ENCODE measurements at regions not wholly inside any gene's neighbourhood (a gene's known extent, or its start where the extent isn't known, plus 50 kb on each side); places are given as distances from the start of the nearest gene placed in this dataset.
"Not testable (repeated sequence)": the region's sequence is repeated elsewhere in the genome, so short reads cannot be mapped to it uniquely, and the experiment has no call there.

DNA sequence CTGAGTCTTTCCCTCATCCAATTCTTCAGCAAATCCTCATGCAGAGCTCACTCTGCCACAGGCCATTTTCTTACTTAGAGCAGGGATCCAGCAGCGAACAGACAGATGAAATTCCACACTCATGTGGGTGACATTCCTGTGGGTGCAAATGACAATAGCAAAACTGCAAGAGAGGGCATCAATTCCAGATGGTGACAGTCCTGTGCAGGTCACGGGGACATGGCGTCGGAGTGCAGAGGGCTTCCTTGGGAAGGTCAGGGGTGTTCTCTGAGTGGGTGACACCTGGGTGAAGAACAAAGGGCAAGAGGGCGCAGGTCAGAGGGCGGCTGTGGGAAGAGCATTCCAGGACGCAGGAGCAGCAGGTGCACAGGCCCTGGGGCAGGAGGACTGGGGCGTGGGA is 500.0 kb downstream of the PREX1 start:
- TF ChIP-seq ZNF70 (CRISPR knock-in tag; IDR thresholded peaks at IDR 0.05); ARNTL (CRISPR knock-in tag; IDR thresholded peaks at IDR 0.05; ENCODE audit: borderline replicate concordance, low read depth); GLIS3 (CRISPR knock-in tag; IDR thresholded peaks at IDR 0.05); TCF4 (CRISPR knock-in tag; IDR thresholded peaks at IDR 0.05; ENCODE audit: borderline replicate concordance); ZFP30 (CRISPR knock-in tag; IDR thresholded peaks at IDR 0.05); RARB (CRISPR knock-in tag; IDR thresholded peaks at IDR 0.05); TSHZ2 (CRISPR knock-in tag; IDR thresholded peaks at IDR 0.05): not testable (repeated sequence)

All from SK-N-SH treated with all-trans-retinoic acid at 6 μM for 48 hours (cell line).